CD4-positive, alpha-beta T cell (primary cell): ENCODE measurements at regions not wholly inside any gene's neighbourhood (a gene's known extent, or its start where the extent isn't known, plus 50 kb on each side); places are given as distances from the start of the nearest gene placed in this dataset.

Experiments
- ATAC-seq: fragments of 200-7000 bp; cut with Tn5 transposase; one replicate; pipeline ENCODE4 v1.10.0; 2022; ENCODE audit warnings: mild to moderate bottlenecking; ENCODE audit not compliant: poor library complexity
- CTCF ChIA-PET: fragments of 350-600 bp; sonication (Branson Sonifier 250); formaldehyde crosslinking; loops from one replicate; lab custom pipeline; 2021; ENCODE audit warnings: antibody characterized with exemption, inconsistent platforms; lab: Charles Lee
- POLR2A ChIA-PET: fragments of 350-600 bp; sonication (Branson Sonifier 250); formaldehyde crosslinking; loops from one replicate; lab custom pipeline; 2021; ENCODE audit warnings: antibody characterized with exemption, inconsistent platforms; lab: Charles Lee
- DNase-seq, 14 experiments: peaks; one replicate each; pipeline ENCODE4 v3.0.0-alpha.2; 2013 to 2020; ENCODE audit warnings: mixed read lengths in 2 of 14
- H3K27ac ChIP-seq, 2 donors: one replicate each; pipeline versions ENCODE4 v1.5.1 to v1.7.0; 2013; ENCODE audit warnings: low read length in 2 of 2, low read depth in 1 of 2, mild to moderate bottlenecking in 1 of 2
- H3K27me3 ChIP-seq, 2 experiments: 1 replicate in 1 of 2; 2 replicates in 1 of 2; pipeline versions ENCODE4 v1.6.1 to v1.7.0; 2013; ENCODE audit warnings: low read length in 2 of 2, control low read depth in 1 of 2, mild to moderate bottlenecking in 1 of 2, moderate library complexity in 1 of 2; ENCODE audit not compliant: insufficient read depth in 2 of 2, control insufficient read depth in 1 of 2
- H3K36me3 ChIP-seq: one replicate; pipeline ENCODE4 v1.6.1; 2013; ENCODE audit warnings: low read length, control low read depth; ENCODE audit not compliant: insufficient read depth
- H3K4me1 ChIP-seq: one replicate; pipeline ENCODE4 v1.6.1; 2013; ENCODE audit warnings: low read length, control low read depth; ENCODE audit not compliant: insufficient read depth
- H3K4me3 ChIP-seq: one replicate; pipeline ENCODE4 v1.5.1; 2013; ENCODE audit warnings: mild to moderate bottlenecking, low read length, moderate library complexity
- H3K9me3 ChIP-seq, 2 experiments: 1 replicate in 1 of 2; 2 replicates in 1 of 2; pipeline versions ENCODE4 v1.6.1 to v1.7.0; 2013; ENCODE audit warnings: low read length in 2 of 2, mild to moderate bottlenecking in 2 of 2, control low read depth in 1 of 2, moderate library complexity in 1 of 2; ENCODE audit not compliant: control insufficient read depth in 1 of 2, insufficient read depth in 1 of 2
- H3K27ac Mint-ChIP-seq: one replicate; pipeline ENCODE4 v1.8.0; 2020; ENCODE audit warnings: mixed read lengths
- H3K27me3 Mint-ChIP-seq: one replicate; pipeline ENCODE4 v1.8.0; 2021; ENCODE audit warnings: mixed read lengths
- H3K36me3 Mint-ChIP-seq: one replicate; pipeline ENCODE4 v1.8.0; 2021; ENCODE audit warnings: low read depth, mixed read lengths
- H3K4me1 Mint-ChIP-seq: one replicate; pipeline ENCODE4 v1.8.0; 2021; ENCODE audit warnings: low read depth, mixed read lengths
- H3K4me3 Mint-ChIP-seq: one replicate; pipeline ENCODE4 v1.8.0; 2020; ENCODE audit warnings: mild to moderate bottlenecking, mixed read lengths
- H3K9me3 Mint-ChIP-seq: one replicate; pipeline ENCODE4 v1.8.0; 2020; ENCODE audit warnings: mixed read lengths
- CTCF ChIP-seq: fragments of 200-600 bp; IDR thresholded peaks from one replicate; pipeline ENCODE4 v1.8.0; 2022; ENCODE audit warnings: antibody characterized with exemption, mild to moderate bottlenecking
- intact Hi-C, 2 experiments: fragments of 100-400 bp; cut with DNase I in 1 of 2; cut with micrococcal nuclease in 1 of 2; formaldehyde crosslinking; loops; one replicate each; pipeline versions ENCODE4 v1.15.1 to v1.9.0; 2023 to 2025; cut with DNase I, micrococcal nuclease

- Mint-ChIP-seq H3K4me3 (no peak overlapping the region), H3K4me1 (no peaks in the 10 kb centered on the region), H3K9me3 (peaks cover 7% of the 10 kb centered on the region), H3K27ac (no peak overlapping the region), H3K27me3 (no peaks in the 10 kb centered on the region), H3K36me3 (no peaks in the 10 kb centered on the region)
- Histone ChIP-seq H3K27me3 (no peaks in the 10 kb centered on the region), H3K27ac (no peak overlapping the region), H3K9me3 (peaks cover 0 to 4% of the 10 kb centered on the region in 2 experiments), H3K36me3 (no peaks in the 10 kb centered on the region), H3K4me3 (no peak overlapping the region), H3K4me1 (no peaks in the 10 kb centered on the region)
- ATAC-seq = no peak
- TF ChIP-seq CTCF = no peak
- intact Hi-C loops = no loop called here
- ChIA-PET POLR2A (no interaction called here), CTCF (no interaction called here)
- DNase-seq = no peak
Observed at GRCh38 chr21:16797966-16798365, 714.9 kb upstream of the CXADR start.

GRCh38 chr21:16800536-16801275 lies 712.1 kb upstream of the CXADR start:
- no peak overlapping the region for H3K4me3 ChIP-seq
- no peak for DNase-seq
- no peaks in the 10 kb centered on the region for H3K27me3 Mint-ChIP-seq
- no peaks in the 10 kb centered on the region for H3K4me1 ChIP-seq
- ChIA-PET CTCF (no interaction called here), POLR2A (no interaction called here)
- H3K36me3 Mint-ChIP-seq = no peaks in the 10 kb centered on the region
- peaks cover 10% of the 10 kb centered on the region for H3K9me3 Mint-ChIP-seq
- H3K27ac Mint-ChIP-seq = no peak overlapping the region
- no peaks in the 10 kb centered on the region for H3K4me1 Mint-ChIP-seq
- peaks cover 0 to 4% of the 10 kb centered on the region in 2 experiments for H3K9me3 ChIP-seq
- no peaks in the 10 kb centered on the region for H3K36me3 ChIP-seq
- no peaks in the 10 kb centered on the region for H3K27me3 ChIP-seq
- intact Hi-C loops = no loop called here
- TF ChIP-seq CTCF = no peak
- H3K27ac ChIP-seq = no peak overlapping the region
- H3K4me3 Mint-ChIP-seq = no peak overlapping the region
- ATAC-seq = no peak

GRCh38 chr21:16811011-16811410 lies 701.8 kb upstream of the CXADR start:
- H3K27me3 Mint-ChIP-seq = no peaks in the 10 kb centered on the region
- H3K27ac ChIP-seq = no peak overlapping the region
- CTCF ChIA-PET = no interaction called here
- no peaks in the 10 kb centered on the region for H3K4me1 Mint-ChIP-seq
- TF ChIP-seq CTCF = no peak
- H3K27me3 ChIP-seq = no peaks in the 10 kb centered on the region
- DNase-seq (no peak), ATAC-seq (no peak)
- H3K9me3 ChIP-seq = no peaks in the 10 kb centered on the region
- H3K4me3 Mint-ChIP-seq = no peak overlapping the region
- intact Hi-C loops = no loop called here
- H3K4me3 ChIP-seq = no peak overlapping the region
- H3K4me1 ChIP-seq = no peaks in the 10 kb centered on the region
- H3K36me3 ChIP-seq = no peaks in the 10 kb centered on the region
- H3K27ac Mint-ChIP-seq = no peak overlapping the region
- no peaks in the 10 kb centered on the region for H3K36me3 Mint-ChIP-seq
- H3K9me3 Mint-ChIP-seq = peaks cover 2% of the 10 kb centered on the region
- POLR2A ChIA-PET = no interaction called here
